Ishikawa (cell line): ENCODE measurements at regions not wholly inside any gene's neighbourhood (a gene's known extent, or its start where the extent isn't known, plus 50 kb on each side); places are given as distances from the start of the nearest gene placed in this dataset.

Experiments
- CREB1 ChIP-seq: IDR thresholded peaks from 2 replicates; pipeline ENCODE4 v1.6.1; 2012; ENCODE audit warnings: low read depth
- EGR1 ChIP-seq: IDR thresholded peaks from 2 replicates; pipeline ENCODE4 v1.6.1; 2012
- EP300 ChIP-seq: IDR thresholded peaks from 2 replicates; pipeline ENCODE4 v1.6.1; 2012; ENCODE audit warnings: borderline replicate concordance
- FOXM1 ChIP-seq: IDR thresholded peaks from 2 replicates; pipeline ENCODE4 v1.6.1; 2012; ENCODE audit warnings: low read depth, borderline replicate concordance
- NFIC ChIP-seq: IDR thresholded peaks from 2 replicates; pipeline ENCODE4 v1.6.1; 2012
- RAD21 ChIP-seq: IDR thresholded peaks from 2 replicates; pipeline ENCODE4 v1.6.1; 2012; ENCODE audit warnings: low read depth
- REST ChIP-seq: IDR thresholded peaks from 2 replicates; pipeline ENCODE4 v1.6.1; 2012; ENCODE audit warnings: low read depth, mild to moderate bottlenecking
- TAF1 ChIP-seq: IDR thresholded peaks from 2 replicates; pipeline ENCODE4 v1.6.1; 2012; ENCODE audit warnings: low read depth, mild to moderate bottlenecking
- TCF12 ChIP-seq: IDR thresholded peaks from 2 replicates; pipeline ENCODE4 v1.6.1; 2012; ENCODE audit warnings: low read depth
- TEAD4 ChIP-seq: IDR thresholded peaks from 2 replicates; pipeline ENCODE4 v1.6.1; 2012
- YY1 ChIP-seq: IDR thresholded peaks from 2 replicates; pipeline ENCODE4 v1.6.1; 2012; ENCODE audit warnings: low read depth
- ZBTB7A ChIP-seq: IDR thresholded peaks from 2 replicates; pipeline ENCODE4 v1.6.1; 2012; ENCODE audit warnings: low read depth
- TF ChIP-seq, protein P1 (sequence below): IDR thresholded peaks from 2 replicates; pipeline ENCODE4 v1.6.1; 2012
- TF ChIP-seq, protein P2 (sequence below): IDR thresholded peaks from 2 replicates; pipeline ENCODE4 v1.6.1; 2012

- TF ChIP-seq RAD21, result no peak
- no peak for TF ChIP-seq YY1
- no peak for TF ChIP-seq EP300
- TF ChIP-seq CREB1, result no peak
- no peak for TF ChIP-seq EGR1
- TF ChIP-seq, protein P1, sequence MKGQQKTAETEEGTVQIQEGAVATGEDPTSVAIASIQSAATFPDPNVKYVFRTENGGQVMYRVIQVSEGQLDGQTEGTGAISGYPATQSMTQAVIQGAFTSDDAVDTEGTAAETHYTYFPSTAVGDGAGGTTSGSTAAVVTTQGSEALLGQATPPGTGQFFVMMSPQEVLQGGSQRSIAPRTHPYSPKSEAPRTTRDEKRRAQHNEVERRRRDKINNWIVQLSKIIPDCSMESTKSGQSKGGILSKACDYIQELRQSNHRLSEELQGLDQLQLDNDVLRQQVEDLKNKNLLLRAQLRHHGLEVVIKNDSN, result no peak
- TF ChIP-seq REST, result no peak
- no peak for TF ChIP-seq TEAD4
- no peak for TF ChIP-seq ZBTB7A
- TF ChIP-seq, protein P2, sequence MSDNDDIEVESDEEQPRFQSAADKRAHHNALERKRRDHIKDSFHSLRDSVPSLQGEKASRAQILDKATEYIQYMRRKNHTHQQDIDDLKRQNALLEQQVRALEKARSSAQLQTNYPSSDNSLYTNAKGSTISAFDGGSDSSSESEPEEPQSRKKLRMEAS, result no peak
- TF ChIP-seq NFIC, result no peak
- no peak for TF ChIP-seq TAF1
- TF ChIP-seq FOXM1, result no peak
- no peak for TF ChIP-seq TCF12
Observed at GRCh38 chr11:25625094-25625493, 706.8 kb upstream of the ANO3 start.

GRCh38 chr11:25628030-25628429 is 703.9 kb upstream of the ANO3 start:
- no peak for TF ChIP-seq EP300
- TF ChIP-seq, protein P1, result no peak
- TF ChIP-seq ZBTB7A, result no peak
- no peak for TF ChIP-seq REST
- TF ChIP-seq TAF1, result no peak

DNA sequence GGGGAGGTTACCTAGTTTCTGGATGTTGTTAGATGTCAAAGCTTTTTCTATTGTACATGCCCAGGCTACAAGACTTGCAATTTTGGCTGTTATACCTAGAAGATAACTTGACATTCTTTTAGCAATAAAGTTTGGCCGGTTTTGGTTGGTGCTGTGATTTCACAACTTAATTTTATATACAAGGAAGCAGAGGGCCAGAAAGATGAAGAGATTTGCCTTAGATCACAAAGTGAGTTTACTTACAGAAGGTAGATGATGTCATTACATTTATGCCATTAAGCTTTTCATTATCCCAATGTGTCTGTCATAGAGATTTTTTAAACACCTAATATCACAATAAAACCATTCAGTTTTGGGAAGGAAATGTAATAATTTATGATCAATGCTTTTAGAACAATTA is 698.7 kb upstream of the ANO3 start:
- TF ChIP-seq RAD21 (no peak), EGR1 (no peak), REST (no peak), CREB1 (no peak), TCF12 (no peak), EP300 (no peak), FOXM1 (no peak), TEAD4 (no peak)
- TF ChIP-seq, protein P1, result no peak

DNA sequence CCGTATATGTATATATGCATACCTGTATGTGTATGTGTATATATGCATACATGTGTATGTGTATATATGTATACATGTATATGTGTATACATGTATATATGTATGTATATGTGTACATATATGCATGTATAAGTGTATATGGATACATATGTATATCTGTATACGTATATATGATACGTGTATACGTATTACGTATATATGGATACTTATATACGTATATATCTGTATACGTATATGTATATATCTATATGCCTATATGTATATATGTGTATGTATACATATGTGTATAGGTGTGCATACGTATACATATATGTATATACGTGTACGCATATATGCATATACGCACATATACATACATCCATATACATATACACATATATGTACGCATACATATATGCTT is 681.6 kb upstream of the ANO3 start:
- TF ChIP-seq, protein P2, result no peak
- TF ChIP-seq REST (no peak), TCF12 (no peak)
